PC-3 (cell line): ENCODE measurements at regions not wholly inside any gene's neighbourhood (a gene's known extent, or its start where the extent isn't known, plus 50 kb on each side); places are given as distances from the start of the nearest gene placed in this dataset.

Source experiments
- ATAC-seq: fragments of 200-7000 bp; cut with Tn5 transposase; 2 replicates; pipeline ENCODE4 v1.9.1; 2020; ENCODE audit warnings: mild to moderate bottlenecking, moderate library complexity
- BruUV-seq: library from RNA; stranded (reverse); fragments of 400-500 nt; replicated peaks from 2 replicates; lab custom pipeline; 2021; lab: Mats Ljungman, UMichigan
- CTCF ChIA-PET: fragments of 300-600 bp; sonication (Branson Sonifier 250); formaldehyde crosslinking; loops from one replicate; lab custom pipeline; 2022; ENCODE audit warnings: antibody characterized with exemption; lab: Charles Lee
- POLR2A ChIA-PET: fragments of 300-600 bp; sonication (Branson Sonifier 250); formaldehyde crosslinking; loops from one replicate; lab custom pipeline; 2022; ENCODE audit warnings: antibody characterized with exemption; ENCODE audit not compliant: unreplicated experiment; lab: Charles Lee
- DNase-seq: peaks from one replicate; pipeline ENCODE4 v3.0.0-alpha.2; 2015
- H2AFZ ChIP-seq: fragments of 300-600 bp; sonication (generic); 2 replicates; pipeline ENCODE4 v1.6.0; 2016; ENCODE audit warnings: antibody characterized with exemption, low read length
- H3F3A ChIP-seq: fragments of 300-600 bp; sonication (generic); one replicate; pipeline ENCODE4 v1.6.0; 2017; ENCODE audit warnings: antibody characterized with exemption, low read length, control low read depth, mild to moderate bottlenecking; ENCODE audit not compliant: unreplicated experiment
- H3K27ac ChIP-seq: fragments of 300-600 bp; sonication (generic); 2 replicates; pipeline ENCODE4 v1.5.1; 2016; ENCODE audit warnings: mild to moderate bottlenecking, low read length
- H3K27me3 ChIP-seq: fragments of 300-600 bp; sonication (generic); 2 replicates; pipeline ENCODE4 v1.6.1; 2016; ENCODE audit warnings: low read length, mixed read lengths
- H3K36me3 ChIP-seq: fragments of 300-600 bp; sonication (generic); 2 replicates; pipeline ENCODE4 v1.6.1; 2016; ENCODE audit warnings: low read depth, mixed run types, low read length, mixed read lengths
- H3K4me1 ChIP-seq: fragments of 300-600 bp; sonication (generic); 2 replicates; pipeline ENCODE4 v1.5.1; 2016; ENCODE audit warnings: low read length; ENCODE audit not compliant: insufficient read depth
- H3K4me2 ChIP-seq: fragments of 300-600 bp; sonication (generic); 2 replicates; pipeline ENCODE4 v1.6.0; 2016; ENCODE audit warnings: low read length
- H3K4me3 ChIP-seq: fragments of 300-600 bp; sonication (generic); 2 replicates; pipeline ENCODE4 v1.5.1; 2016; ENCODE audit warnings: mild to moderate bottlenecking, low read length, mixed read lengths
- H3K79me2 ChIP-seq: fragments of 300-600 bp; sonication (generic); 2 replicates; pipeline ENCODE4 v1.6.1; 2017; ENCODE audit warnings: low read length, mixed read lengths
- H3K9ac ChIP-seq: fragments of 300-600 bp; sonication (generic); 2 replicates; pipeline ENCODE4 v1.6.0; 2016; ENCODE audit warnings: mild to moderate bottlenecking, low read length
- H3K9me2 ChIP-seq: fragments of 300-600 bp; sonication (generic); replicated peaks from 2 replicates; pipeline ENCODE4 v1.6.1; 2016; ENCODE audit warnings: mixed run types, low read length, mixed read lengths
- H3K9me3 ChIP-seq: fragments of 300-600 bp; sonication (generic); 2 replicates; pipeline ENCODE4 v1.6.1; 2016; ENCODE audit warnings: low read length, mixed read lengths
- H4K20me1 ChIP-seq: fragments of 300-600 bp; sonication (generic); 2 replicates; pipeline ENCODE4 v1.6.1; 2016; ENCODE audit warnings: low read length, mixed read lengths
- EZH2 ChIP-seq: fragments of 300-600 bp; sonication (generic); IDR thresholded peaks from one replicate; pipeline ENCODE4 v1.6.1; 2017; ENCODE audit warnings: antibody characterized with exemption, mild to moderate bottlenecking, low read length; ENCODE audit not compliant: unreplicated experiment
- EZH2phosphoT487 ChIP-seq: fragments of 300-600 bp; sonication (generic); IDR thresholded peaks from 2 replicates; pipeline ENCODE4 v1.6.1; 2018; ENCODE audit warnings: mild to moderate bottlenecking, antibody characterized with exemption, low read length, borderline replicate concordance
- intact Hi-C: fragments of 100-400 bp; cut with micrococcal nuclease; formaldehyde crosslinking; loops from 2 replicates; pipeline ENCODE4 v1.9.0; 2023
- TF ChIP-seq, protein P1 (sequence below): fragments of 300-600 bp; sonication (generic); conservative IDR thresholded peaks from 2 replicates; pipeline ENCODE4 v1.5.1; 2017; ENCODE audit warnings: antibody characterized with exemption, low read depth, mild to moderate bottlenecking, low read length

DNA sequence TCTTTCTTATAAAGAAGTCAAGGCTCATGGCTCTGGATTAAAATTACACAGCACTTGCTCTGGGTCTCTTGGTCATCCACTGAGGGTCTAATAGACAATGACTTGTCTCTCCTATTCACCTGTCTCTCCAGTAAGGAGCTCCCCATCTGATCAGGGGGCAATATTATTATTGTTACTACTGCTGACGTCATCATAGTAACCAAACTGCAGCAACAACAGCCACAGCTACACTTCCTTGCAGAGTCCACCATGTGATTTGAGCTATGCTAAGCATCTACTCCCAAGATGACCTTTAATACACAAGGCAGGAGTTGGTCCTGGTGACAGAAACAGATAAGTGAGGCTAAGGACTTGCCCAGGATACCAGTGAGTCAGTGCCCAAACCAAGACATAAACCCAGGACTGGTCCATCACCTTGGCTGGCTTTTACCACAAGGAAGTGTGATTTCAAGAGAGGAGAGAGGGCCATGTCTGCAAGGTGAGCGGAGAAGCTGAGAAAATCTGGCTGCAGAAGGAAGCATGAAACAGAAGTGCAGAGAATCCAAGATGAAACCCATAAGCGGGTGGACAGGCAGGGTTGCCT lies 602.5 kb downstream of the PTPRU start:
- H3K27me3 ChIP-seq, result 0 out of 2 replicates have a peak, but pooled peaks cover 7% of the 10 kb centered on the region
- no peak overlapping the region for H2AFZ ChIP-seq
- ATAC-seq (no peak), DNase-seq (no peak)
- no peak overlapping the region for H3K9ac ChIP-seq
- no peak overlapping the region for H3K4me3 ChIP-seq
- H4K20me1 ChIP-seq, result no peaks in the 10 kb centered on the region
- no peak for TF ChIP-seq EZH2phosphoT487
- TF ChIP-seq, protein P1, sequence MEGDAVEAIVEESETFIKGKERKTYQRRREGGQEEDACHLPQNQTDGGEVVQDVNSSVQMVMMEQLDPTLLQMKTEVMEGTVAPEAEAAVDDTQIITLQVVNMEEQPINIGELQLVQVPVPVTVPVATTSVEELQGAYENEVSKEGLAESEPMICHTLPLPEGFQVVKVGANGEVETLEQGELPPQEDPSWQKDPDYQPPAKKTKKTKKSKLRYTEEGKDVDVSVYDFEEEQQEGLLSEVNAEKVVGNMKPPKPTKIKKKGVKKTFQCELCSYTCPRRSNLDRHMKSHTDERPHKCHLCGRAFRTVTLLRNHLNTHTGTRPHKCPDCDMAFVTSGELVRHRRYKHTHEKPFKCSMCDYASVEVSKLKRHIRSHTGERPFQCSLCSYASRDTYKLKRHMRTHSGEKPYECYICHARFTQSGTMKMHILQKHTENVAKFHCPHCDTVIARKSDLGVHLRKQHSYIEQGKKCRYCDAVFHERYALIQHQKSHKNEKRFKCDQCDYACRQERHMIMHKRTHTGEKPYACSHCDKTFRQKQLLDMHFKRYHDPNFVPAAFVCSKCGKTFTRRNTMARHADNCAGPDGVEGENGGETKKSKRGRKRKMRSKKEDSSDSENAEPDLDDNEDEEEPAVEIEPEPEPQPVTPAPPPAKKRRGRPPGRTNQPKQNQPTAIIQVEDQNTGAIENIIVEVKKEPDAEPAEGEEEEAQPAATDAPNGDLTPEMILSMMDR, result no peak
- no peak overlapping the region for H3K4me2 ChIP-seq
- POLR2A ChIA-PET, result no interaction called here
- H3K79me2 ChIP-seq, result no peaks in the 10 kb centered on the region
- no peaks in the 10 kb centered on the region for H3K36me3 ChIP-seq
- CTCF ChIA-PET, result no interaction called here
- no peaks in the 10 kb centered on the region for H3F3A ChIP-seq
- intact Hi-C loops, result no loop called here
- no peak overlapping the region for H3K27ac ChIP-seq
- H3K9me3 ChIP-seq, result peaks cover 10% of the 10 kb centered on the region; the same call in 1 of the 2 replicates
- BruUV-seq, result no TSS peak
- no peaks in the 10 kb centered on the region for H3K4me1 ChIP-seq
- no peaks in the 10 kb centered on the region for H3K9me2 ChIP-seq

DNA sequence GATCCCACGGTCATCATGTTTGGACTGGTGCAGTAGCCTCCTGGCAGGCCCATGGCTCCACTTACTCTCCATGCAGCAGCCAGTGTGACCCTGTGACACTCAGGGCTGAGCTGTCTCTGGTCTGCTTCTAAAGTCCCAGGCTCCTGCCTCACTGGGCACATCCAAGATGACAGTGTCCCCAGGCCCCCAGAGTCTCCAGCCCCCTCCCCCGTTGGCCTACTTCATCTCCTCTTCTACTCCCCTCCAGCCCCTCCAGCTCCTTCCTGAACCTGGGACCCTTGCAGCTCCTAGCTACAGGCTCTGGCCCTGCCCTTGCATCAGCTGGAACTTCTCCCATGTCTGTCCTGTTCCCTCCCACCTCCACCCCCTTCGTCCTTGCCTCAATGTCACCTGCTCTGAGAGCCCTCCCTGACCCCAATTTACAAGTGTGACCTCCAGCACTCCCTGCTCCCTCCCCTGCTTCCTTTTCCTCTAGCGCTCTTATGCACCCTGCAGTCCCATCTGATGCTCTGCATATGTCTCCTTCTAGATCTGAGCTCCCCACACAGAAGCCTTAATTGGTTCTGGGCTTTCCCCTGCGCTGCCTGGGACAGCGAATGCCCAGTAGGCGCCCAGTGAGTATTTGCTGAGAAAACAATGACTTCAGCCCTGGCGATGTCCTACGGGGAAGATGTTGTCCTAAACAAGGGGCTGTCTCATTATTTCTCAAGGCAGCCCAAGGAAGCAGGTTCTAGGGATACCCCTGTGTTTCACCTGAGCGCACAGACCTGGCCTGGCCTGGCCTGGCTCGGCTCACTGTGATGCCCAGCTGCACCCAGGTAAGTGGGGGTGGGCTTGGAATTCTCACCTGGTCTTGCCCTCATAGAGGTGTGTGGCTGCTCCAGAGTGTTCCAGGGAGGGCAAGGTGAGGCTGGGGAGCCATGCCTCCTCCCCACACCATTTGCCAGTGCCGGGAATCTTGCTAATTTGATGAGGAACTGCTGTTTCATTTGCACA lies 600.6 kb downstream of the PTPRU start:
- H3K27me3 ChIP-seq, result peaks cover 11% of the 10 kb centered on the region; the same call in 1 of the 2 replicates
- DNase-seq (no peak), ATAC-seq (no peak)
- no peaks in the 10 kb centered on the region for H3K4me1 ChIP-seq
- no peak overlapping the region for H3K4me2 ChIP-seq
- ChIA-PET CTCF (no interaction called here), POLR2A (no interaction called here)
- no peaks in the 10 kb centered on the region for H4K20me1 ChIP-seq
- intact Hi-C loops, result no loop called here
- TF ChIP-seq EZH2, result no peak
- TF ChIP-seq EZH2phosphoT487, result no peak
- TF ChIP-seq, protein P1, result no peak
- no peaks in the 10 kb centered on the region for H3F3A ChIP-seq
- H3K9ac ChIP-seq, result no peak overlapping the region
- H2AFZ ChIP-seq, result no peak overlapping the region
- H3K4me3 ChIP-seq, result no peak overlapping the region
- H3K36me3 ChIP-seq, result no peaks in the 10 kb centered on the region
- no peaks in the 10 kb centered on the region for H3K79me2 ChIP-seq
- H3K9me3 ChIP-seq, result peaks cover 4% of the 10 kb centered on the region; the same call in 1 of the 2 replicates
- no peak overlapping the region for H3K27ac ChIP-seq
- no peaks in the 10 kb centered on the region for H3K9me2 ChIP-seq
- BruUV-seq, result no TSS peak

DNA sequence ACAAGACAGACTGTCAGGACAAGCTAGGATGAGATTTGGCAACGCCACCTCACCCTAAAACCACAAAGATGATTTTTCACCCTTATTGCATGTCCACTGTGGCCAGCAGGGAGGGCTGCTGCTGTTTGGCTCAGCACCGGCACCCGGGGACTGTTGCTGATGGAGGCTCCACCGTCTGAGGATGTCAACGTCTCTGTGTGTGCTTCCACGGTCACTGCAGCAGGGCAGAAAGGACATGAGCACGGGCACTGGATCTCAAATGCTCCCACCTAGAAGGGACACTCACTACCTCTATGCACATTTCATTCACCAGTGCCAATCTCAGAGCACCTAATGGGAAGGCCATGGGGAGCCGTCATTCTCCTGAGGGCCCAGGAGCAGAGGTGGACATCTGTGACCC lies 599.6 kb downstream of the PTPRU start:
- POLR2A ChIA-PET, result no interaction called here

More for the DNA sequence above, 599.6 kb downstream of the PTPRU start:
- DNase-seq, result no peak
- H3K9ac ChIP-seq, result no peak overlapping the region
- H3K9me3 ChIP-seq, result no peaks in the 10 kb centered on the region; the same call in 1 of the 2 replicates
- CTCF ChIA-PET, result no interaction called here
- no peaks in the 10 kb centered on the region for H3K36me3 ChIP-seq
- H3K4me2 ChIP-seq, result no peak overlapping the region
- no TSS peak for BruUV-seq
- peaks cover 22% of the 10 kb centered on the region for H3K27me3 ChIP-seq
- TF ChIP-seq, protein P1, result no peak
- TF ChIP-seq EZH2phosphoT487 (no peak), EZH2 (no peak)
- H2AFZ ChIP-seq, result no peak overlapping the region
- H3K9me2 ChIP-seq, result no peaks in the 10 kb centered on the region
- H3K27ac ChIP-seq, result no peak overlapping the region
- no peaks in the 10 kb centered on the region for H3K4me1 ChIP-seq
- no peak overlapping the region for H3K4me3 ChIP-seq
- intact Hi-C loops, result no loop called here
- H3F3A ChIP-seq, result no peaks in the 10 kb centered on the region
- no peak for ATAC-seq
- no peaks in the 10 kb centered on the region for H4K20me1 ChIP-seq
- H3K79me2 ChIP-seq, result no peaks in the 10 kb centered on the region
